ENCODE measurements at regions not wholly inside any gene's neighbourhood (a gene's known extent, or its start where the extent isn't known, plus 50 kb on each side); places are given as distances from the start of the nearest gene placed in this dataset.

DNA sequence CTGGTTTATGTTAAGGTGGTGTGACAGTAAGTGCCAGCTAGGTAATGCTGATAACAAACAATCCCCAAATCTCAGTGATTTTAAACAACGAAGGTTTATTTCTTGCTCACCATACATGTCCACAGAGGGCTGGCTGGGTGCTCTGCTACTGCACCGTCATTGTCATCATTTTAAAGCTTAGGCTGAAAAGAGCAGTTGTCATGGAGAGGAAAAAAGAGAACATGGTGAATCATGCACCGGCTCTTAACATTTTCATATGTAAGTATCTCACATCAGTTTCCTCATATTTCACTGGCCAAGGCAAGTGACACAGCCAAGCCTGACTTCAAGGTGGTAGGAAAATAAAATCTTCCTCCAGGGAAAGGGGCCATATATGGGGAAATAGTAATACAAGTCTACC, 746.9 kb downstream of the SORCS3 start:
- no peak for TF ChIP-seq ZFX (IDR thresholded peaks at IDR 0.05; ENCODE audit: borderline replicate concordance)
- TF ChIP-seq, protein P1, sequence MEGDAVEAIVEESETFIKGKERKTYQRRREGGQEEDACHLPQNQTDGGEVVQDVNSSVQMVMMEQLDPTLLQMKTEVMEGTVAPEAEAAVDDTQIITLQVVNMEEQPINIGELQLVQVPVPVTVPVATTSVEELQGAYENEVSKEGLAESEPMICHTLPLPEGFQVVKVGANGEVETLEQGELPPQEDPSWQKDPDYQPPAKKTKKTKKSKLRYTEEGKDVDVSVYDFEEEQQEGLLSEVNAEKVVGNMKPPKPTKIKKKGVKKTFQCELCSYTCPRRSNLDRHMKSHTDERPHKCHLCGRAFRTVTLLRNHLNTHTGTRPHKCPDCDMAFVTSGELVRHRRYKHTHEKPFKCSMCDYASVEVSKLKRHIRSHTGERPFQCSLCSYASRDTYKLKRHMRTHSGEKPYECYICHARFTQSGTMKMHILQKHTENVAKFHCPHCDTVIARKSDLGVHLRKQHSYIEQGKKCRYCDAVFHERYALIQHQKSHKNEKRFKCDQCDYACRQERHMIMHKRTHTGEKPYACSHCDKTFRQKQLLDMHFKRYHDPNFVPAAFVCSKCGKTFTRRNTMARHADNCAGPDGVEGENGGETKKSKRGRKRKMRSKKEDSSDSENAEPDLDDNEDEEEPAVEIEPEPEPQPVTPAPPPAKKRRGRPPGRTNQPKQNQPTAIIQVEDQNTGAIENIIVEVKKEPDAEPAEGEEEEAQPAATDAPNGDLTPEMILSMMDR (IDR thresholded peaks at IDR 0.05): no peak
- H3K27ac ChIP-seq: no peak overlapping the region

DNA sequence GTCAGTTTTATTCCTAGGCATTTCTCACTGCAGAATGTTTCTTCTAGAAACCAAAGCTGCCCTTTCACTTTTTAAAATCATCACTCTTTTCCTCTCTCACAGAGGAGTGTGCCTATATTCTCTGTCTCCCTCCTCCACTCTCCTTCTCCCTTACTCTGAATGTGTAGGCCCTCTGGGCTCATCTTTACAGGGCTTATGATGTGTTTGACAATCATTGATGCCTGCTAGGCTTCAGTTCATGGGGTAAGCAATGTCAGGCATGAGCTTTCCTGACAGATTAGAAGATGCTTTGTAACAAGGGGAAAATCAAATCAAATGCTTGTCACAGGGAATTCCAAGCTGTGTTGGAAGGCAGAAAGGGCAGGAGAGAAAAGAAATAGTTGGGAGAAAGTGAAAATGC, 742.9 kb downstream of the SORCS3 start:
- TF ChIP-seq, protein P1 (IDR thresholded peaks at IDR 0.05): no peak
- no peak for TF ChIP-seq ZFX (IDR thresholded peaks at IDR 0.05; ENCODE audit: borderline replicate concordance)
- no peak overlapping the region for H3K27ac ChIP-seq

DNA sequence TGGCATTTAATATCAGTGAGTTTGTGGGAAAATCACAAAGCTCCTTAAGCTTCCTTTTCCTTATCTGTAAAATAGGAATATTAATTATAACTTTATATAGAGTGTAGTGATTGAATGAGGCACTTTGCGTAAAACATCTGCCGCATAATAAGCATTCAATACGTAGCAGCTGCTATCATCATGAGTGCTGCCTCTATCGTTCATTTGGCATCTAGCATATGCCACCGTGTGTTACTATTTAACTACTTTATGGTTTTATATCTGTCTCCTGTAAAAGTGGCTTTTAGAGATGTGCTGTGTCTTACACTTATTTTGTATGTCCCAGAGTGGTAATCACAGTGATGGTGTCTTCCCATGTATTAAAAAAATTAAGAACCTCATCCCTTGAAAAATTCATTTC, 729.6 kb downstream of the SORCS3 start:
- no peak for TF ChIP-seq ZFX (IDR thresholded peaks at IDR 0.05; ENCODE audit: borderline replicate concordance)
- TF ChIP-seq, protein P1 (IDR thresholded peaks at IDR 0.05): no peak

DNA sequence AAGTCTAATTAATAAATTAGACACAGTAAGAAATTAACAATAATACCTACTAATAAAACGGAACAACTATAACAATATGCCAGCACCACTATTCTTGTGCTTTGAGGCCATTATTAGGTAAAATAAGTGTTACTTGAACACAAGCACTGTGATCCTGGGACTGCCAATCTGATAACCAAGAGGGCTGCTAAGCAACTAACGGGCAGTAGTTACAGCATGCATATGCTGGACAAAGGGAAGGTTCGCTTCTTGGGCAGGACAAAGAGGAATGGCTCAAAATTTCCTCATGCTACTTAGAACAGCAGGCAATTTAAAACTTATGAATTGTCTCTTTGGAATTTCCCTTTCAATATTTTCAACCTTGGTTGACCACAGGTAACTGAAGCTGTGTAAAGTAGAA, 718.6 kb downstream of the SORCS3 start:
- TF ChIP-seq ZFX (IDR thresholded peaks at IDR 0.05; ENCODE audit: borderline replicate concordance): no peak
- TF ChIP-seq, protein P1 (IDR thresholded peaks at IDR 0.05): no peak
- no peak overlapping the region for H3K27ac ChIP-seq

More for the DNA sequence above, 729.6 kb downstream of the SORCS3 start:
- no peak overlapping the region for H3K27ac ChIP-seq

DNA sequence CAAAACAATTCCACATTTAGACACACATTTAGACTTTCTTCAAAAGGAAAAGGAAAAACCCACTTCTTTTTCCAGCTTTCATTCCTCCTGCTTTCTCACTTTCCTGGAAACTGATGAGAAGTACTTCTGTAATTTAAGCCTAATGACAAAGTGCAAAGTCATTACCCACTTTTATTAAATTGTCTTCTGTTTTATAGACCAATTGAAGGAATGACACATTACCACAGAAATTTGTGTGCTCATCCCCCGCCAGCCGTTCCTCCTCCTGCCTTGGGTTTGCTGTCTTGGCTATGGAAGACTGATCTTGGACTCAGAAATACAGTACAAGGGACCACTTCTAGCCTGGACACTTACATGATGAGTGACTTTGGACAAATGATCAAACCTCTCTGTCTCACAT, 717.8 kb downstream of the SORCS3 start:
- no peak overlapping the region for H3K27ac ChIP-seq

DNA sequence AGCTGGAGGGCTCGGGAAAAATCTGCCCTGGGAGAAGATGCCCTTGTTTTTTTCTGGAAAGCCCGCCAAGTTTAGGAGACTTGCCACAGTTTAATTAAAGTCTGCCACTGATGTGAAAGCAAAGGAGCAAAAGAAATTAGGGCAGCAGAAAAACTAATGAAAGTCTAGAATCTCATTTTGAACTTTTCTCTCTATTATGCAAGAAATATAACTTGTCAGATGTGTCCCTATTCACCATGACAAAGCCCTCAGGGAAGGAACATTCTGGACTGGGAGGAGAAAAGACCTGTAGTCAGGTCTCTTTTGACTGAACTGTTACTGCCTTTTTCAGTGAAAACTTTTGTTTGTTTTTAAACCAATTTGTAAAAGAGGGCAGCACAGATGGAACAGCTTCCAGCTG, 715.5 kb downstream of the SORCS3 start:
- TF ChIP-seq ZFX (IDR thresholded peaks at IDR 0.05; ENCODE audit: borderline replicate concordance): no peak
- TF ChIP-seq, protein P1 (IDR thresholded peaks at IDR 0.05): no peak
- H3K27ac ChIP-seq: no peak overlapping the region

More for the DNA sequence above, 717.8 kb downstream of the SORCS3 start:
- no peak for TF ChIP-seq ZFX (IDR thresholded peaks at IDR 0.05; ENCODE audit: borderline replicate concordance)
- TF ChIP-seq, protein P1 (IDR thresholded peaks at IDR 0.05): no peak

GRCh38 chr10:105354010-105354409, 712.9 kb downstream of the SORCS3 start:
- TF ChIP-seq ZFX (IDR thresholded peaks at IDR 0.05; ENCODE audit: borderline replicate concordance): no peak
- TF ChIP-seq, protein P1 (IDR thresholded peaks at IDR 0.05): no peak
- H3K27ac ChIP-seq: no peak overlapping the region

Data from 22Rv1 (cell line).